IMR-90 (cell line): ENCODE measurements at regions not wholly inside any gene's neighbourhood (a gene's known extent, or its start where the extent isn't known, plus 50 kb on each side); places are given as distances from the start of the nearest gene placed in this dataset.

Source experiments
- ATAC-seq: fragments of 200-7000 bp; cut with Tn5 transposase; 2 replicates; pipeline ENCODE4 v1.9.1; 2020; ENCODE audit warnings: low read depth, mild to moderate bottlenecking, moderate library complexity
- BruUV-seq: library from RNA; stranded (reverse); fragments of 400-500 nt; replicated peaks from 2 replicates; lab custom pipeline; 2021; lab: Mats Ljungman, UMichigan
- CTCF ChIA-PET: fragments of 300-600 bp; formaldehyde crosslinking; extraction: SDS; loops from one replicate; lab custom pipeline; 2021; ENCODE audit warnings: antibody characterized with exemption; lab: Yijun Ruan, JAX
- POLR2A ChIA-PET: fragments of 300-600 bp; sonication (Branson Sonifier 250); formaldehyde crosslinking; loops from one replicate; lab custom pipeline; 2022; ENCODE audit warnings: antibody characterized with exemption; ENCODE audit not compliant: unreplicated experiment; lab: Charles Lee
- DNase-seq: peaks from one replicate; pipeline ENCODE4 v3.0.0; 2013
- H2AFZ ChIP-seq: replicated peaks from 2 replicates; pipeline ENCODE3; 2013; ENCODE audit warnings: low read length, mild to moderate bottlenecking; ENCODE audit not compliant: poor library complexity
- H2AK5ac ChIP-seq: 2 replicates; pipeline ENCODE4 v1.6.1; 2013; ENCODE audit warnings: low read depth, low read length, inconsistent platforms
- H2AK9ac ChIP-seq: replicated peaks from 2 replicates; pipeline ENCODE3; 2013; ENCODE audit warnings: mild to moderate bottlenecking, low read depth, low read length, moderate library complexity; ENCODE audit not compliant: poor library complexity
- H2BK120ac ChIP-seq: 2 replicates; pipeline ENCODE4 v1.6.1; 2013; ENCODE audit warnings: low read depth, low read length, inconsistent platforms
- H2BK15ac ChIP-seq: 3 replicates; pipeline ENCODE4 v1.6.1; 2013; ENCODE audit warnings: low read depth, low read length, inconsistent platforms
- H2BK20ac ChIP-seq: 2 replicates; pipeline ENCODE4 v1.6.1; 2013; ENCODE audit warnings: low read depth, mild to moderate bottlenecking, inconsistent platforms, low read length, moderate library complexity
- H2BK5ac ChIP-seq: 2 replicates; pipeline ENCODE4 v1.6.1; 2013; ENCODE audit warnings: mild to moderate bottlenecking, low read depth, low read length, inconsistent platforms; ENCODE audit not compliant: poor library complexity, severe bottlenecking
- H3K14ac ChIP-seq: replicated peaks from 2 replicates; pipeline ENCODE4 v1.6.1; 2013; ENCODE audit warnings: low read depth, low read length, inconsistent platforms
- H3K18ac ChIP-seq: 2 replicates; pipeline ENCODE4 v1.6.1; 2013; ENCODE audit warnings: low read depth, low read length, control low read depth
- H3K23ac ChIP-seq: 2 replicates; pipeline ENCODE4 v1.6.1; 2013; ENCODE audit warnings: low read depth, low read length, inconsistent platforms
- H3K27ac ChIP-seq: 2 replicates; pipeline ENCODE4 v1.5.1; 2013; ENCODE audit warnings: mild to moderate bottlenecking, control low read depth, low read length; ENCODE audit not compliant: insufficient read depth
- H3K27me3 ChIP-seq: 2 replicates; pipeline ENCODE4 v1.6.1; 2013; ENCODE audit warnings: low read length; ENCODE audit not compliant: control insufficient read depth, insufficient read depth
- H3K36me3 ChIP-seq: 2 replicates; pipeline ENCODE4 v1.6.1; 2013; ENCODE audit warnings: low read length, mixed read lengths; ENCODE audit not compliant: control insufficient read depth, insufficient read depth
- H3K4ac ChIP-seq: 2 replicates; pipeline ENCODE4 v1.6.1; 2013; ENCODE audit warnings: low read depth, low read length, inconsistent platforms
- H3K4me1 ChIP-seq: 2 replicates; pipeline ENCODE4 v1.6.1; 2013; ENCODE audit warnings: low read length, mixed read lengths; ENCODE audit not compliant: control insufficient read depth, insufficient read depth
- H3K4me2 ChIP-seq: 2 replicates; pipeline ENCODE4 v1.6.1; 2013; ENCODE audit warnings: low read depth, mild to moderate bottlenecking, control low read depth, low read length, moderate library complexity
- H3K4me3 ChIP-seq: 2 replicates; pipeline ENCODE4 v1.5.1; 2013; ENCODE audit warnings: low read depth, mild to moderate bottlenecking, control low read depth, low read length, moderate library complexity; ENCODE audit not compliant: insufficient read depth
- H3K56ac ChIP-seq: 2 replicates; pipeline ENCODE4 v1.6.1; 2013; ENCODE audit warnings: low read length, inconsistent platforms; ENCODE audit not compliant: insufficient read depth; ENCODE audit errors: extremely low read depth
- H3K79me1 ChIP-seq, 2 experiments: 2 replicates each; pipeline ENCODE4 v1.6.1; 2013; ENCODE audit warnings: low read length in 2 of 2, inconsistent platforms in 1 of 2, low read depth in 1 of 2
- H3K9ac ChIP-seq: 2 replicates; pipeline ENCODE4 v1.6.1; 2013; ENCODE audit warnings: low read depth, low read length, control low read depth
- H3K9me1 ChIP-seq: 2 replicates; pipeline ENCODE4 v1.6.1; 2013; ENCODE audit warnings: low read length, inconsistent platforms; ENCODE audit not compliant: insufficient read depth
- H3K9me3 ChIP-seq: 2 replicates; pipeline ENCODE4 v1.6.1; 2013; ENCODE audit warnings: low read length; ENCODE audit not compliant: control insufficient read depth, insufficient read depth
- H4K20me1 ChIP-seq: 2 replicates; pipeline ENCODE4 v1.6.1; 2013; ENCODE audit warnings: low read length, inconsistent platforms; ENCODE audit not compliant: insufficient read depth
- H4K5ac ChIP-seq: 2 replicates; pipeline ENCODE4 v1.6.1; 2013; ENCODE audit warnings: mild to moderate bottlenecking, low read depth, low read length, control low read depth
- H4K8ac ChIP-seq, 2 experiments: 2 replicates each; pipeline ENCODE4 v1.6.1; 2013; ENCODE audit warnings: low read depth in 2 of 2, low read length in 2 of 2, control low read depth in 1 of 2, inconsistent platforms in 1 of 2
- H4K91ac ChIP-seq: 2 replicates; pipeline ENCODE4 v1.6.1; 2013; ENCODE audit warnings: low read depth, low read length, inconsistent platforms; ENCODE audit not compliant: insufficient read depth
- CHD1 ChIP-seq: IDR thresholded peaks from 2 replicates; pipeline ENCODE4 v1.6.1; 2012; ENCODE audit warnings: low read depth, low read length, improper control_type of control experiment
- ELK1 ChIP-seq: fragments of 150-350 bp; IDR thresholded peaks from 2 replicates; pipeline ENCODE4 v1.6.1; 2016; ENCODE audit warnings: low read depth, mild to moderate bottlenecking, low read length, moderate library complexity, borderline replicate concordance
- FOS ChIP-seq: fragments of 150-350 bp; IDR thresholded peaks from 2 replicates; pipeline ENCODE4 v1.6.1; 2016; ENCODE audit warnings: low read depth, low read length
- MAFK ChIP-seq: IDR thresholded peaks from 2 replicates; pipeline ENCODE4 v1.6.1; 2012; ENCODE audit warnings: low read depth, low read length, improper control_type of control experiment
- MXI1 ChIP-seq: IDR thresholded peaks from 2 replicates; pipeline ENCODE4 v1.6.1; 2012; ENCODE audit warnings: low read depth, mild to moderate bottlenecking, low read length, moderate library complexity, borderline replicate concordance
- NFE2L2 ChIP-seq: fragments of 150-350 bp; IDR thresholded peaks from 2 replicates; pipeline ENCODE4 v1.6.1; 2016; ENCODE audit warnings: low read depth, mild to moderate bottlenecking, low read length
- RAD21 ChIP-seq: IDR thresholded peaks from 2 replicates; pipeline ENCODE4 v1.6.1; 2012; ENCODE audit warnings: low read length, improper control_type of control experiment
- RFX5 ChIP-seq: IDR thresholded peaks from 2 replicates; pipeline ENCODE4 v1.8.0; 2012; ENCODE audit warnings: low read depth, mild to moderate bottlenecking, low read length, moderate library complexity
- SMC3 ChIP-seq: fragments of 150-350 bp; IDR thresholded peaks from 2 replicates; pipeline ENCODE4 v1.6.1; 2016; ENCODE audit warnings: low read depth, mild to moderate bottlenecking, antibody characterized with exemption, low read length, moderate library complexity
- WGBS, 2 experiments: methylation state at CpG; one replicate each; pipeline versions ENCODE4 v1.1.5 to v1.1.7; 2013; ENCODE audit warnings: missing lambda C conversion rate in 2 of 2; ENCODE audit not compliant: insufficient read length in 1 of 2; ENCODE audit errors: extremely low coverage in 2 of 2; 5-methylcytosine and 5-hydroxymethylcytosine counted together
- dilution Hi-C: fragments of 300-500 bp; cut with HindIII; formaldehyde crosslinking; loops from one replicate; pipeline ENCODE4 v1.14.3; 2018; ENCODE audit warnings: low sequenced_read_pairs; ENCODE audit not compliant: unreplicated experiment
- in situ Hi-C: fragments of 300-500 bp; cut with MboI; formaldehyde crosslinking; loops from 3 replicates; pipeline ENCODE4 v1.14.3; 2019; ENCODE audit warnings: low sequenced_read_pairs, inconsistent platforms, mixed read lengths
- intact Hi-C: fragments of 100-400 bp; cut with micrococcal nuclease; formaldehyde crosslinking; loops from 2 replicates; pipeline ENCODE4 v1.10.0; 2022

- no TSS peak for BruUV-seq
- dilution Hi-C loops = no loop called here
Measured at GRCh38 chr18:51425889-51426288, 228.4 kb upstream of the MEX3C start.

More at GRCh38 chr18:51425889-51426288, 228.4 kb upstream of the MEX3C start:
- Histone ChIP-seq H3K4ac (no peak overlapping the region), H4K91ac (no peak overlapping the region), H2AFZ (no peak overlapping the region), H3K9me3 (peaks cover 20% of the 10 kb centered on the region), H3K79me1 (no peaks in the 10 kb centered on the region), H2BK5ac (no peak overlapping the region), H3K23ac (no peak overlapping the region), H2BK20ac (no peak overlapping the region), H4K8ac (no peak overlapping the region), H4K5ac (no peak overlapping the region), H3K4me2 (no peak overlapping the region), H3K9ac (no peak overlapping the region), H3K56ac (no peak overlapping the region), H3K4me1 (no peaks in the 10 kb centered on the region), H2AK9ac (no peak overlapping the region), H3K14ac (no peak overlapping the region), H3K18ac (no peak overlapping the region), H2BK120ac (no peak overlapping the region), H3K9me1 (no peaks in the 10 kb centered on the region), H3K36me3 (no peaks in the 10 kb centered on the region), H4K20me1 (no peaks in the 10 kb centered on the region), H2AK5ac (no peak overlapping the region), H3K27me3 (no peaks in the 10 kb centered on the region), H3K4me3 (no peak overlapping the region), H3K27ac (no peak overlapping the region), H2BK15ac (no peak overlapping the region)
- WGBS, 2 experiments = no CpG with 5 or more reads among the region's 3 CpGs
- POLR2A ChIA-PET = no interaction called here
- in situ Hi-C loops (no loop called here), intact Hi-C loops (no loop called here)
- DNase-seq = no peak
- CTCF ChIA-PET = no interaction called here
- no peak for ATAC-seq
- no peak for TF ChIP-seq FOS
- TF ChIP-seq MXI1 = no peak
- no peak for TF ChIP-seq CHD1
- TF ChIP-seq NFE2L2 = no peak
- no peak for TF ChIP-seq MAFK
- no peak for TF ChIP-seq ELK1
- no peak for TF ChIP-seq RAD21
- TF ChIP-seq SMC3 = no peak
- TF ChIP-seq RFX5 = no peak
